GM10266 (cell line): ENCODE measurements at regions not wholly inside any gene's neighbourhood (a gene's known extent, or its start where the extent isn't known, plus 50 kb on each side); places are given as distances from the start of the nearest gene placed in this dataset.

ENCODE experiments used
- DNase-seq: peaks from one replicate; pipeline ENCODE4 v3.0.0; 2012; ENCODE audit errors: extremely low spot score
- CTCF ChIP-seq: IDR thresholded peaks from 2 replicates; pipeline ENCODE4 v1.5.1; 2012; ENCODE audit warnings: mild to moderate bottlenecking, low read depth; ENCODE audit not compliant: control insufficient read depth, insufficient read depth; ENCODE audit errors: missing control alignments

- DNase-seq = no peak
- TF ChIP-seq CTCF = no peak
Measured at GRCh38 chr5:175288048-175288621, 155.8 kb downstream of the DRD1 start.

GRCh38 chr5:175286981-175287380 is 157.0 kb downstream of the DRD1 start:
- DNase-seq = no peak
- TF ChIP-seq CTCF = no peak

GRCh38 chr5:175285261-175285660 is 158.7 kb downstream of the DRD1 start:
- no peak for TF ChIP-seq CTCF

GRCh38 chr5:175284806-175285205 is 159.2 kb downstream of the DRD1 start:
- TF ChIP-seq CTCF = no peak
- DNase-seq = no peak

More at GRCh38 chr5:175285261-175285660, 158.7 kb downstream of the DRD1 start:
- no peak for DNase-seq

- TF ChIP-seq CTCF = no peak
- DNase-seq = no peak
Measured at GRCh38 chr5:175282611-175283225, 161.3 kb downstream of the DRD1 start.

GRCh38 chr5:175281714-175282113 is 162.3 kb downstream of the DRD1 start:
- no peak for TF ChIP-seq CTCF
- DNase-seq = no peak

GRCh38 chr5:175281257-175281656 is 162.7 kb downstream of the DRD1 start:
- no peak for DNase-seq
- TF ChIP-seq CTCF = no peak
